Uterus (tissue), 2 donors: ENCODE measurements at regions not wholly inside any gene's neighbourhood (a gene's known extent, or its start where the extent isn't known, plus 50 kb on each side); places are given as distances from the start of the nearest gene placed in this dataset.
"Not testable (repeated sequence)": the region's sequence is repeated elsewhere in the genome, so short reads cannot be mapped to it uniquely, and the experiment has no call there.

Experiments used
- CTCF ChIP-seq, 4 experiments: fragments of 200-600 bp in 2 of 4; fragments of 450-650 bp in 2 of 4; sonication (generic) in 2 of 4; IDR thresholded peaks; one replicate each; pipeline ENCODE4 v1.5.1; 2016 to 2019; ENCODE audit warnings: antibody characterized with exemption in 4 of 4, mild to moderate bottlenecking in 2 of 4, moderate library complexity in 1 of 4
- POLR2A ChIP-seq, 2 donors: fragments of 450-650 bp; IDR thresholded peaks; one replicate each; pipeline ENCODE4 v1.6.1; 2016; ENCODE audit warnings: antibody characterized with exemption in 2 of 2, mild to moderate bottlenecking in 1 of 2, moderate library complexity in 1 of 2

DNA sequence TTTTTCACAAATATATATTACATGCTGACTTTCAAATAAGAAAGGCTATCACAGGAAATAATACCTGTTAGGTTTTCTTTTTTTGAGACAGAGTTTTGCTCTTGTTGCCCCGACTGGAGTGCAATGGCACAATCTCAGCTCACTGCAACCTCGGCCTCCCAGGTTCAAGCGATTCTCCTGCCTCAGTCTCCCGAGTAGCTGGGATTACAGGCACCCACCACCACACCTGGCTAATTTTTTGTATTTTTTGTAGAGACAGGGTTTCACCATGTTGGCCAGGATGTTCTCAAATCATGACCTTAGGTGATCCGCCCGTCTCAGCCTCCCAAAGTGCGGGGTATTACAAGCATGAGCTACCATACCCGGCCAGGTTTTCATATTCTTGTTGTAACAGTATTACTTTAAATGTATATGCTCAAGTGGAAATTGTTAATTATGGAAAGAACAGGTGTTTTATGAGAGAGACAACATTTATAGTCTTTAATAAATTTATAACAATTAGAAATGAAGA lies 92.3 kb upstream of the SLC39A10 start:
- TF ChIP-seq CTCF, POLR2A (IDR thresholded peaks at IDR 0.05): not testable (repeated sequence)
